K562 (cell line): ENCODE measurements at regions not wholly inside any gene's neighbourhood (a gene's known extent, or its start where the extent isn't known, plus 50 kb on each side); places are given as distances from the start of the nearest gene placed in this dataset.

Experiments used
- ATF1 ChIP-seq, 2 experiments: fragments of 450-650 bp in 1 of 2; IDR thresholded peaks; 2 replicates each; pipeline ENCODE4 v1.6.1; 2016; ENCODE audit warnings: missing compliant biosample characterization in 1 of 2, missing genetic modification characterization in 1 of 2
- CBFA2T3 ChIP-seq: fragments of 450-650 bp; IDR thresholded peaks from 2 replicates; pipeline ENCODE4 v1.6.1; 2017
- CREM ChIP-seq: IDR thresholded peaks from 2 replicates; pipeline ENCODE4 v1.6.1; 2014; ENCODE audit warnings: antibody characterized with exemption, low read depth
- GABPB2 ChIP-seq: fragments of 250-450 bp; sonication (Bioruptor Pico); conservative IDR thresholded peaks from 2 replicates; pipeline ENCODE4 v1.5.1; 2021; ENCODE audit warnings: mild to moderate bottlenecking
- HMG20B ChIP-seq: fragments of 250-450 bp; sonication (Bioruptor Pico); IDR thresholded peaks from 2 replicates; pipeline ENCODE4 v1.5.0; 2021; ENCODE audit warnings: mild to moderate bottlenecking
- KDM4B ChIP-seq, 2 experiments: fragments of 450-650 bp in 1 of 2; sonication (generic) in 1 of 2; IDR thresholded peaks; 2 replicates each; pipeline ENCODE4 v1.6.1; 2016 to 2017; ENCODE audit warnings: borderline replicate concordance in 2 of 2, antibody characterized with exemption in 1 of 2, low read depth in 1 of 2, mild to moderate bottlenecking in 1 of 2
- MAFF ChIP-seq: IDR thresholded peaks from 2 replicates; pipeline ENCODE4 v1.6.1; 2012; ENCODE audit warnings: low read length, improper control_type of control experiment
- MEF2D ChIP-seq: conservative IDR thresholded peaks from 2 replicates; pipeline ENCODE4 v1.6.1; 2016; ENCODE audit warnings: low read depth, missing genetic modification characterization, missing compliant biosample characterization
- PRPF4 ChIP-seq: fragments of 200-400 bp; formaldehyde crosslinking; IDR thresholded peaks from one replicate; pipeline ENCODE4 v1.6.1; 2017; ENCODE audit warnings: low read length, low read depth, mild to moderate bottlenecking; ENCODE audit not compliant: insufficient read depth, poor library complexity, severe bottlenecking
- RBFOX2 ChIP-seq: fragments of 200-400 bp; formaldehyde crosslinking; IDR thresholded peaks from 2 replicates; pipeline ENCODE4 v1.6.1; 2017; ENCODE audit warnings: low read depth, mild to moderate bottlenecking, low read length, moderate library complexity
- SAFB2 ChIP-seq: fragments of 200-400 bp; formaldehyde crosslinking; IDR thresholded peaks from 2 replicates; pipeline ENCODE4 v1.6.1; 2018; ENCODE audit warnings: borderline replicate concordance, low read length, low read depth, moderate library complexity; ENCODE audit not compliant: severe bottlenecking
- SREBF1 ChIP-seq: fragments of 150-350 bp; IDR thresholded peaks from 2 replicates; pipeline ENCODE4 v1.6.1; 2014; ENCODE audit warnings: antibody characterized with exemption, low read depth, low read length, borderline replicate concordance
- ZNF124 ChIP-seq: sonication (generic); formaldehyde crosslinking; IDR thresholded peaks from 2 replicates; pipeline ENCODE4 v1.8.1; 2022; ENCODE audit warnings: missing genetic modification reagents
- ZNF232 ChIP-seq: sonication (generic); formaldehyde crosslinking; IDR thresholded peaks from 2 replicates; pipeline ENCODE4 v1.8.0; 2022; ENCODE audit warnings: mild to moderate bottlenecking, missing genetic modification reagents

DNA sequence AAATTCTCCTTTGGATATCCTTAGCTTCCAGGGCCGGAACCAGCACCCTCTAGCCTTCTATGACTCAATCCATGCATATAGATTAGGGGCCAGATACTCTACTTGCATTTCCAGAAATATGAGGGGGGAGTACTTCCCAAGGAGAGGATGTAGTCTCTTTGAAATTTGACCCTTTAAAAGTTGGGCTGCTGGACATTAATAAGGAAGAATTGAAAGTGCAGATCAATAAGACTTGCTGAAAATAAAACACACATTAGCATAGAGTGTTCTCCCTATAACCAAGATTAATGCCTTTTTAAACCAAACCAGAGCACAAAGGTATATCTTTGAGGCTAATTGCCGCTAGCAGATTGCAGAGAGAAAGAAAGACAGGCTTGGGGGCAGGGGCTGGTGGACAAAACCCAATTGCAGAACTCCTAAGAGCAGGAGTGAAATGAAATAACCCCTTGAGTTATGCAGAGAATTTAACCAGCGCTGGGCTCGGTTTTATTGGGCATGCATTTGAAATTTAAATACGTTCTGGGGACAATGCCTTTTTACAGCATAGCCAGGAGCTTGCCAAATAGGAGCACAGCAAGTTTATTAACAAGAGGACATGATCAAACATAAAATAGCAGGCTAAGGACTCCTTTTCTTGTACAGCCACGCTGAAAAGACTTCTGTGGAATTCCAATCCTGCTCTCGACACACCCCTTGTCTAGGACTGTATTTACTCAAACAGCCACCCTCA lies 108.2 kb upstream of the SALL4 start (continued):
- TF ChIP-seq ATF1 (CRISPR knock-in tag; IDR thresholded peaks at IDR 0.05) (no peak), ATF1 (tag; IDR thresholded peaks at IDR 0.05) (no peak), CREM (no peak), KDM4B (IDR thresholded peaks at IDR 0.05; ENCODE audit: borderline replicate concordance in 2 of 2, low read depth in 1 of 2) (no peak), HMG20B (no peak), MAFF (no peak), CBFA2T3 (no peak), PRPF4 (no peak), ZNF124 (CRISPR knock-in tag) (no peak), SAFB2 (no peak), GABPB2 (CRISPR knock-in tag) (no peak), ZNF232 (no peak), SREBF1 (no peak), MEF2D (tag) (no peak), RBFOX2 (no peak)
